ENCODE measurements at regions not wholly inside any gene's neighbourhood (a gene's known extent, or its start where the extent isn't known, plus 50 kb on each side); places are given as distances from the start of the nearest gene placed in this dataset.

DNA sequence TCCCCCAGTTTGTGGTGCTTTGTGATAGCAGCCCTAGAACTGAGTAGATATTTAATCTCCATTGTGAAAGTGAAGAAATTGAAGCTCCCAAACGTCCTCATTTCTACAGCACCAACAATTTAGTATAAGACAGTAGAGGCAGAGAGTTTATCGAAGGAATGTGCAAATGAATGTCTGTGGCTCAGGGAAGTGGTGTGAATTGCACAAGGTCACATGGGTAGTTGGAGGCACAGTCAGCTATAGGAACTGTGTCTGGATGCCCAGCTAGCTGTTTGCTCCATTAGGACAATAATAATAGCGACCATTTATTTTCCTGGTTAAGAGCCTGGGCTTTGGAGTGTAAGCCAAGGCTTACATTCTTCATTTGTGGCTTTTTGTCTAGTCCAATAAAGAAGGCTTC lies 144.4 kb upstream of the USP24 start:
- no peaks in the 10 kb centered on the region for H3K36me3 Mint-ChIP-seq (ENCODE audit: low read depth)
- H3K27ac Mint-ChIP-seq = no peak overlapping the region
- H3K4me3 Mint-ChIP-seq = no peak overlapping the region
- TF ChIP-seq, protein P1, sequence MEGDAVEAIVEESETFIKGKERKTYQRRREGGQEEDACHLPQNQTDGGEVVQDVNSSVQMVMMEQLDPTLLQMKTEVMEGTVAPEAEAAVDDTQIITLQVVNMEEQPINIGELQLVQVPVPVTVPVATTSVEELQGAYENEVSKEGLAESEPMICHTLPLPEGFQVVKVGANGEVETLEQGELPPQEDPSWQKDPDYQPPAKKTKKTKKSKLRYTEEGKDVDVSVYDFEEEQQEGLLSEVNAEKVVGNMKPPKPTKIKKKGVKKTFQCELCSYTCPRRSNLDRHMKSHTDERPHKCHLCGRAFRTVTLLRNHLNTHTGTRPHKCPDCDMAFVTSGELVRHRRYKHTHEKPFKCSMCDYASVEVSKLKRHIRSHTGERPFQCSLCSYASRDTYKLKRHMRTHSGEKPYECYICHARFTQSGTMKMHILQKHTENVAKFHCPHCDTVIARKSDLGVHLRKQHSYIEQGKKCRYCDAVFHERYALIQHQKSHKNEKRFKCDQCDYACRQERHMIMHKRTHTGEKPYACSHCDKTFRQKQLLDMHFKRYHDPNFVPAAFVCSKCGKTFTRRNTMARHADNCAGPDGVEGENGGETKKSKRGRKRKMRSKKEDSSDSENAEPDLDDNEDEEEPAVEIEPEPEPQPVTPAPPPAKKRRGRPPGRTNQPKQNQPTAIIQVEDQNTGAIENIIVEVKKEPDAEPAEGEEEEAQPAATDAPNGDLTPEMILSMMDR (IDR thresholded peaks at IDR 0.05) = no peak
- no peak for DNase-seq
- peaks cover 19% of the 10 kb centered on the region for H3K27me3 Mint-ChIP-seq (ENCODE audit: low read depth, poor library complexity)
- H3K9me3 Mint-ChIP-seq = no peaks in the 10 kb centered on the region
- H3K4me1 Mint-ChIP-seq = no peaks in the 10 kb centered on the region

GRCh38 chr1:55358581-55358980 lies 143.4 kb upstream of the USP24 start:
- no peaks in the 10 kb centered on the region for H3K4me1 Mint-ChIP-seq
- TF ChIP-seq, protein P1 (IDR thresholded peaks at IDR 0.05) = no peak
- H3K9me3 Mint-ChIP-seq = no peaks in the 10 kb centered on the region
- peaks cover 19% of the 10 kb centered on the region for H3K27me3 Mint-ChIP-seq (ENCODE audit: low read depth, poor library complexity)
- H3K36me3 Mint-ChIP-seq (ENCODE audit: low read depth) = no peaks in the 10 kb centered on the region
- no peak for DNase-seq
- H3K27ac Mint-ChIP-seq = no peak overlapping the region
- no peak overlapping the region for H3K4me3 Mint-ChIP-seq

GRCh38 chr1:55355549-55355948 lies 140.4 kb upstream of the USP24 start:
- H3K27me3 Mint-ChIP-seq (ENCODE audit: low read depth, poor library complexity) = peaks cover 16% of the 10 kb centered on the region
- H3K4me3 Mint-ChIP-seq = no peak overlapping the region
- H3K4me1 Mint-ChIP-seq = no peaks in the 10 kb centered on the region
- no peaks in the 10 kb centered on the region for H3K9me3 Mint-ChIP-seq
- DNase-seq = no peak
- no peaks in the 10 kb centered on the region for H3K36me3 Mint-ChIP-seq (ENCODE audit: low read depth)
- TF ChIP-seq, protein P1 (IDR thresholded peaks at IDR 0.05) = no peak
- no peak overlapping the region for H3K27ac Mint-ChIP-seq

DNA sequence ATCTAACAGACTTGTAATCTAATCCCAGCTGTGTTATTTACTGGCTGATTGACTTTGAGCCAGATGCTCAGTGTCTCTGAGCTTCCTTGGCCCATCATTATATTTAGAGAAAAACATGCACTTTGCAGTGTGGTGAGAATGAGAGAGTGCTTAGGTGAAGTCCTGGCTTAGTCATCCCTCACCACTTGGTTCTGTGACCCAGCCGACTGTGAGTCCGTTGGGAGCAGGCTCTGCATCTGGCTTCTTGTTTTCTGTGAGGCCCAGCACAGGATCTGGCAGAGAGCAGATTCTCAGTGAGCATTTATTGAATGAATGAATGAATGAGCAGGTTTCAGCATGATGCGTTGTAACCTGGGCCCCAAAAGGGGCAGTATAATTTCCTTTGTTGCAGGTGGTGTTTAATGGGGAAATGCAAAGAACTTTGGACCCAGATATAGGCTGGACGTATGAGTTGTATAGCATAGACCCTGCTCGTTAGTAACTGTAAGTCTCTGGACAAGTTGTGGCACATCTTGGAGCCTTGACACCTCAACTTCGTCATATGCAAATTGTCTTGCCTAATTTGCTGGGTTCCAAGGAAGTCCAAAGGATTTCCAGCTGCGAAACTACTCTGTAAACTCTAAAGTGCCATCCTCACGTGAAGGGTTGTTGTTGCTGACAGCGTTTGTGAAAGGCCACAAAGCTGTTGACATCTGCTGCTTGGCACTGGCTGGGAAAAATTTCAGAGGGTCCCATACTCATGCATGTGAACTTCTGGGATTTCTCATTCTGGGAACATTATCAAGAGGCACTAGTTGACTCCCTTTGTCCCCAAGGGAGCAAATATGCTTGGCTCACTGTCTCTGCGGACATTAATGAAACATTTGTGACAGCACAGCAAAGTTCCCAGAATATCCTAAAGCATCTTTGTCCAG lies 138.8 kb upstream of the USP24 start:
- TF ChIP-seq, protein P1 (IDR thresholded peaks at IDR 0.05) = no peak
- no peak for DNase-seq
- H3K4me3 Mint-ChIP-seq = no peak overlapping the region
- no peak overlapping the region for H3K27ac Mint-ChIP-seq
- no peaks in the 10 kb centered on the region for H3K4me1 Mint-ChIP-seq
- no peaks in the 10 kb centered on the region for H3K9me3 Mint-ChIP-seq
- H3K27me3 Mint-ChIP-seq (ENCODE audit: low read depth, poor library complexity) = peaks cover 20% of the 10 kb centered on the region
- no peaks in the 10 kb centered on the region for H3K36me3 Mint-ChIP-seq (ENCODE audit: low read depth)

GRCh38 chr1:55352811-55353180 lies 137.6 kb upstream of the USP24 start:
- Mint-ChIP-seq H3K9me3 (no peaks in the 10 kb centered on the region), H3K36me3 (ENCODE audit: low read depth) (no peaks in the 10 kb centered on the region), H3K27ac (no peak overlapping the region), H3K27me3 (ENCODE audit: low read depth, poor library complexity) (peaks cover 19% of the 10 kb centered on the region), H3K4me3 (no peak overlapping the region), H3K4me1 (no peaks in the 10 kb centered on the region)
- DNase-seq = no peak
- TF ChIP-seq, protein P1 (IDR thresholded peaks at IDR 0.05) = no peak

Data from nephron progenitor cell (in vitro differentiated cells).